GM12878 (cell line): ENCODE measurements at regions not wholly inside any gene's neighbourhood (a gene's known extent, or its start where the extent isn't known, plus 50 kb on each side); places are given as distances from the start of the nearest gene placed in this dataset.

Experiments used
- ATF7 ChIP-seq: fragments of 450-650 bp; IDR thresholded peaks from 2 replicates; pipeline ENCODE4 v1.6.1; 2016; ENCODE audit warnings: low read depth, mild to moderate bottlenecking
- CBFB ChIP-seq: IDR thresholded peaks from 2 replicates; pipeline ENCODE4 v1.6.1; 2016; ENCODE audit warnings: antibody characterized with exemption, low read depth
- EZH2 ChIP-seq: IDR thresholded peaks from 2 replicates; pipeline ENCODE4 v1.6.1; 2012; ENCODE audit warnings: low read depth, mild to moderate bottlenecking, control low read depth, inconsistent platforms, low read length, borderline replicate concordance; ENCODE audit not compliant: control insufficient read depth
- FOS ChIP-seq: IDR thresholded peaks from 3 replicates; pipeline ENCODE4 v1.6.1; 2011; ENCODE audit warnings: borderline replicate concordance; ENCODE audit not compliant: insufficient read length; ENCODE audit errors: extremely low read depth
- HDAC2 ChIP-seq: fragments of 200-600 bp; sonication (generic); IDR thresholded peaks from 2 replicates; pipeline ENCODE4 v1.6.1; 2017
- JUND ChIP-seq: IDR thresholded peaks from 2 replicates; pipeline ENCODE4 v1.6.1; 2012; ENCODE audit warnings: low read depth, mild to moderate bottlenecking, low read length, improper control_type of control experiment, moderate library complexity
- KAT2A ChIP-seq: conservative IDR thresholded peaks from 2 replicates; pipeline ENCODE4 v1.6.1; 2011; ENCODE audit warnings: low read depth, low read length; ENCODE audit not compliant: control insufficient read depth
- NRF1 ChIP-seq: conservative IDR thresholded peaks from 2 replicates; pipeline ENCODE4 v1.6.1; 2011; ENCODE audit warnings: mild to moderate bottlenecking, low read depth, low read length, improper control_type of control experiment
- POLR2A ChIP-seq: IDR thresholded peaks from 2 replicates; pipeline ENCODE4 v1.6.1; 2011; ENCODE audit warnings: low read depth, mild to moderate bottlenecking, low read length
- RBBP5 ChIP-seq: fragments of 200-600 bp; sonication (generic); conservative IDR thresholded peaks from 2 replicates; pipeline ENCODE4 v1.6.1; 2016
- TF ChIP-seq, protein P1 (sequence below): fragments of 450-650 bp; IDR thresholded peaks from 2 replicates; pipeline ENCODE4 v1.6.1; 2017; ENCODE audit warnings: mild to moderate bottlenecking, moderate library complexity
- TF ChIP-seq, protein P2 (sequence below): fragments of 450-650 bp; IDR thresholded peaks from 2 replicates; pipeline ENCODE4 v1.6.1; 2017; ENCODE audit warnings: borderline replicate concordance
- TF ChIP-seq, protein P3 (sequence below): IDR thresholded peaks from 2 replicates; pipeline ENCODE4 v1.6.1; 2011; ENCODE audit warnings: low read depth, mild to moderate bottlenecking, low read length, moderate library complexity, borderline replicate concordance; ENCODE audit errors: extremely low read depth

DNA sequence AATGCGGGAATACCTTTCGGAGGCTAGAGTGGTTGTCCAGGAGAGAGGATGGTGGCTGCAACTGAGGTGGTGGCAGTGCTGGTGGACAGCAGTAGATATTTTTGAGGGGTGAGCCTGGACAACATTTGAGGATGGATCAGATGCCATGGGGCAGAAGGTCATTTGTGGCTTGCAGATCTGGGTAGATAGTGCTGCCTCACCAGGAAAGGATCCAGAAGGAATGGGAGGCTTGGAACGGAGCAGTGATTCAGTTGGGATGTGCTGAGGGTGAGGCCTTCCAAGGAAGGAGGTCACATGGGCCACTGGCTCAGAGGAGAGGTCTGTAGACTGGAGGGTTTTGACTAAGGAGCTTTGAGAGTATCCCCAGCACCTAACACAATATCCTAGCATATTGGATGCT, 110.8 kb upstream of the KAZN start (continued):
- TF ChIP-seq, protein P1, sequence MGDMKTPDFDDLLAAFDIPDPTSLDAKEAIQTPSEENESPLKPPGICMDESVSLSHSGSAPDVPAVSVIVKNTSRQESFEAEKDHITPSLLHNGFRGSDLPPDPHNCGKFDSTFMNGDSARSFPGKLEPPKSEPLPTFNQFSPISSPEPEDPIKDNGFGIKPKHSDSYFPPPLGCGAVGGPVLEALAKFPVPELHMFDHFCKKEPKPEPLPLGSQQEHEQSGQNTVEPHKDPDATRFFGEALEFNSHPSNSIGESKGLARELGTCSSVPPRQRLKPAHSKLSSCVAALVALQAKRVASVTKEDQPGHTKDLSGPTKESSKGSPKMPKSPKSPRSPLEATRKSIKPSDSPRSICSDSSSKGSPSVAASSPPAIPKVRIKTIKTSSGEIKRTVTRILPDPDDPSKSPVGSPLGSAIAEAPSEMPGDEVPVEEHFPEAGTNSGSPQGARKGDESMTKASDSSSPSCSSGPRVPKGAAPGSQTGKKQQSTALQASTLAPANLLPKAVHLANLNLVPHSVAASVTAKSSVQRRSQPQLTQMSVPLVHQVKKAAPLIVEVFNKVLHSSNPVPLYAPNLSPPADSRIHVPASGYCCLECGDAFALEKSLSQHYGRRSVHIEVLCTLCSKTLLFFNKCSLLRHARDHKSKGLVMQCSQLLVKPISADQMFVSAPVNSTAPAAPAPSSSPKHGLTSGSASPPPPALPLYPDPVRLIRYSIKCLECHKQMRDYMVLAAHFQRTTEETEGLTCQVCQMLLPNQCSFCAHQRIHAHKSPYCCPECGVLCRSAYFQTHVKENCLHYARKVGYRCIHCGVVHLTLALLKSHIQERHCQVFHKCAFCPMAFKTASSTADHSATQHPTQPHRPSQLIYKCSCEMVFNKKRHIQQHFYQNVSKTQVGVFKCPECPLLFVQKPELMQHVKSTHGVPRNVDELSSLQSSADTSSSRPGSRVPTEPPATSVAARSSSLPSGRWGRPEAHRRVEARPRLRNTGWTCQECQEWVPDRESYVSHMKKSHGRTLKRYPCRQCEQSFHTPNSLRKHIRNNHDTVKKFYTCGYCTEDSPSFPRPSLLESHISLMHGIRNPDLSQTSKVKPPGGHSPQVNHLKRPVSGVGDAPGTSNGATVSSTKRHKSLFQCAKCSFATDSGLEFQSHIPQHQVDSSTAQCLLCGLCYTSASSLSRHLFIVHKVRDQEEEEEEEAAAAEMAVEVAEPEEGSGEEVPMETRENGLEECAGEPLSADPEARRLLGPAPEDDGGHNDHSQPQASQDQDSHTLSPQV, result no peak
- TF ChIP-seq, protein P2, sequence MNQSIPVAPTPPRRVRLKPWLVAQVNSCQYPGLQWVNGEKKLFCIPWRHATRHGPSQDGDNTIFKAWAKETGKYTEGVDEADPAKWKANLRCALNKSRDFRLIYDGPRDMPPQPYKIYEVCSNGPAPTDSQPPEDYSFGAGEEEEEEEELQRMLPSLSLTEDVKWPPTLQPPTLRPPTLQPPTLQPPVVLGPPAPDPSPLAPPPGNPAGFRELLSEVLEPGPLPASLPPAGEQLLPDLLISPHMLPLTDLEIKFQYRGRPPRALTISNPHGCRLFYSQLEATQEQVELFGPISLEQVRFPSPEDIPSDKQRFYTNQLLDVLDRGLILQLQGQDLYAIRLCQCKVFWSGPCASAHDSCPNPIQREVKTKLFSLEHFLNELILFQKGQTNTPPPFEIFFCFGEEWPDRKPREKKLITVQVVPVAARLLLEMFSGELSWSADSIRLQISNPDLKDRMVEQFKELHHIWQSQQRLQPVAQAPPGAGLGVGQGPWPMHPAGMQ, result no peak
- TF ChIP-seq JUND, result no peak
- TF ChIP-seq RBBP5, result no peak
- TF ChIP-seq POLR2A, result no peak
- no peak for TF ChIP-seq HDAC2
- TF ChIP-seq, protein P3, sequence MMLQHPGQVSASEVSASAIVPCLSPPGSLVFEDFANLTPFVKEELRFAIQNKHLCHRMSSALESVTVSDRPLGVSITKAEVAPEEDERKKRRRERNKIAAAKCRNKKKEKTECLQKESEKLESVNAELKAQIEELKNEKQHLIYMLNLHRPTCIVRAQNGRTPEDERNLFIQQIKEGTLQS, result no peak
- TF ChIP-seq ATF7, result no peak
- no peak for TF ChIP-seq KAT2A
- no peak for TF ChIP-seq CBFB
- no peak for TF ChIP-seq FOS
- no peak for TF ChIP-seq EZH2
- no peak for TF ChIP-seq NRF1
